PC-3 (cell line): ENCODE measurements at regions not wholly inside any gene's neighbourhood (a gene's known extent, or its start where the extent isn't known, plus 50 kb on each side); places are given as distances from the start of the nearest gene placed in this dataset.

ENCODE experiments used
- ATAC-seq: fragments of 200-7000 bp; cut with Tn5 transposase; 2 replicates; pipeline ENCODE4 v1.9.1; 2020; ENCODE audit warnings: mild to moderate bottlenecking, moderate library complexity
- BruUV-seq: library from RNA; stranded (reverse); fragments of 400-500 nt; replicated peaks from 2 replicates; lab custom pipeline; 2021; lab: Mats Ljungman, UMichigan
- CTCF ChIA-PET: fragments of 300-600 bp; sonication (Branson Sonifier 250); formaldehyde crosslinking; loops from one replicate; lab custom pipeline; 2022; ENCODE audit warnings: antibody characterized with exemption; lab: Charles Lee
- POLR2A ChIA-PET: fragments of 300-600 bp; sonication (Branson Sonifier 250); formaldehyde crosslinking; loops from one replicate; lab custom pipeline; 2022; ENCODE audit warnings: antibody characterized with exemption; ENCODE audit not compliant: unreplicated experiment; lab: Charles Lee
- DNase-seq: peaks from one replicate; pipeline ENCODE4 v3.0.0-alpha.2; 2015
- H2AFZ ChIP-seq: fragments of 300-600 bp; sonication (generic); 2 replicates; pipeline ENCODE4 v1.6.0; 2016; ENCODE audit warnings: antibody characterized with exemption, low read length
- H3F3A ChIP-seq: fragments of 300-600 bp; sonication (generic); one replicate; pipeline ENCODE4 v1.6.0; 2017; ENCODE audit warnings: antibody characterized with exemption, low read length, control low read depth, mild to moderate bottlenecking; ENCODE audit not compliant: unreplicated experiment
- H3K27ac ChIP-seq: fragments of 300-600 bp; sonication (generic); 2 replicates; pipeline ENCODE4 v1.5.1; 2016; ENCODE audit warnings: mild to moderate bottlenecking, low read length
- H3K27me3 ChIP-seq: fragments of 300-600 bp; sonication (generic); 2 replicates; pipeline ENCODE4 v1.6.1; 2016; ENCODE audit warnings: low read length, mixed read lengths
- H3K36me3 ChIP-seq: fragments of 300-600 bp; sonication (generic); 2 replicates; pipeline ENCODE4 v1.6.1; 2016; ENCODE audit warnings: low read depth, mixed run types, low read length, mixed read lengths
- H3K4me1 ChIP-seq: fragments of 300-600 bp; sonication (generic); 2 replicates; pipeline ENCODE4 v1.5.1; 2016; ENCODE audit warnings: low read length; ENCODE audit not compliant: insufficient read depth
- H3K4me2 ChIP-seq: fragments of 300-600 bp; sonication (generic); 2 replicates; pipeline ENCODE4 v1.6.0; 2016; ENCODE audit warnings: low read length
- H3K4me3 ChIP-seq: fragments of 300-600 bp; sonication (generic); 2 replicates; pipeline ENCODE4 v1.5.1; 2016; ENCODE audit warnings: mild to moderate bottlenecking, low read length, mixed read lengths
- H3K79me2 ChIP-seq: fragments of 300-600 bp; sonication (generic); 2 replicates; pipeline ENCODE4 v1.6.1; 2017; ENCODE audit warnings: low read length, mixed read lengths
- H3K9ac ChIP-seq: fragments of 300-600 bp; sonication (generic); 2 replicates; pipeline ENCODE4 v1.6.0; 2016; ENCODE audit warnings: mild to moderate bottlenecking, low read length
- H3K9me2 ChIP-seq: fragments of 300-600 bp; sonication (generic); replicated peaks from 2 replicates; pipeline ENCODE4 v1.6.1; 2016; ENCODE audit warnings: mixed run types, low read length, mixed read lengths
- H3K9me3 ChIP-seq: fragments of 300-600 bp; sonication (generic); 2 replicates; pipeline ENCODE4 v1.6.1; 2016; ENCODE audit warnings: low read length, mixed read lengths
- H4K20me1 ChIP-seq: fragments of 300-600 bp; sonication (generic); 2 replicates; pipeline ENCODE4 v1.6.1; 2016; ENCODE audit warnings: low read length, mixed read lengths
- EZH2 ChIP-seq: fragments of 300-600 bp; sonication (generic); IDR thresholded peaks from one replicate; pipeline ENCODE4 v1.6.1; 2017; ENCODE audit warnings: antibody characterized with exemption, mild to moderate bottlenecking, low read length; ENCODE audit not compliant: unreplicated experiment
- EZH2phosphoT487 ChIP-seq: fragments of 300-600 bp; sonication (generic); IDR thresholded peaks from 2 replicates; pipeline ENCODE4 v1.6.1; 2018; ENCODE audit warnings: mild to moderate bottlenecking, antibody characterized with exemption, low read length, borderline replicate concordance
- intact Hi-C: fragments of 100-400 bp; cut with micrococcal nuclease; formaldehyde crosslinking; loops from 2 replicates; pipeline ENCODE4 v1.9.0; 2023
- TF ChIP-seq, protein P1 (sequence below): fragments of 300-600 bp; sonication (generic); conservative IDR thresholded peaks from 2 replicates; pipeline ENCODE4 v1.5.1; 2017; ENCODE audit warnings: antibody characterized with exemption, low read depth, mild to moderate bottlenecking, low read length

- H2AFZ ChIP-seq = no peak overlapping the region
Observed at GRCh38 chr4:83858131-83858530, 322.2 kb downstream of the GPAT3 start.

DNA sequence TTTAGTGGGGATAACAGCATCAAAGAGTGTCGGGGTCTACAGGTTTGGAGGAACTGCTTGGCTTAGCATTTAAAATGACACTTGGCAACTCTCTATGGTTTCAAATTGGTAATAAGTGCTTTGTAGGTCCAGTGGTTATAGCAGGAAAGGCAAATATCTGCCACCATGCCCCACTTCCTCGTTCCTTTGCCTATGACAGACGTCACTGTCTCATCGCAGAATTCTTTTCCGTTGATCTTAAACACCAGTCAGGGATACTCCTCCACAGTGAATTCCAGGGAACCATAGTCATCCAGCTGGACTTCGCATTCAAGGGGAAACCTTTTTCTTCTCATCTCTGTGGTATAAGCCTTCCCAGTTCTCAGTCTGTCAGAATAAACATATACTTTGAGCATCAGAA, 319.1 kb downstream of the GPAT3 start:
- intact Hi-C loops = no loop called here
- peaks cover 60% of the 10 kb centered on the region for H3K4me1 ChIP-seq

More at GRCh38 chr4:83858131-83858530, 322.2 kb downstream of the GPAT3 start:
- Histone ChIP-seq H3K4me1 (peaks cover 41% of the 10 kb centered on the region), H3K9ac (no peak overlapping the region), H3K79me2 (no peaks in the 10 kb centered on the region), H3K27me3 (no peaks in the 10 kb centered on the region), H3K4me3 (no peak overlapping the region), H3F3A (no peaks in the 10 kb centered on the region), H3K4me2 (peak overlapping the region; percentile 31; the same call in 1 of the 2 replicates), H3K9me2 (no peaks in the 10 kb centered on the region), H3K27ac (no peak overlapping the region), H4K20me1 (no peaks in the 10 kb centered on the region), H3K9me3 (no peaks in the 10 kb centered on the region), H3K36me3 (no peaks in the 10 kb centered on the region)
- DNase-seq (peak; percentile 48), ATAC-seq (peak; percentile 39)
- ChIA-PET POLR2A (no interaction called here), CTCF (no interaction called here)
- TF ChIP-seq, protein P1, sequence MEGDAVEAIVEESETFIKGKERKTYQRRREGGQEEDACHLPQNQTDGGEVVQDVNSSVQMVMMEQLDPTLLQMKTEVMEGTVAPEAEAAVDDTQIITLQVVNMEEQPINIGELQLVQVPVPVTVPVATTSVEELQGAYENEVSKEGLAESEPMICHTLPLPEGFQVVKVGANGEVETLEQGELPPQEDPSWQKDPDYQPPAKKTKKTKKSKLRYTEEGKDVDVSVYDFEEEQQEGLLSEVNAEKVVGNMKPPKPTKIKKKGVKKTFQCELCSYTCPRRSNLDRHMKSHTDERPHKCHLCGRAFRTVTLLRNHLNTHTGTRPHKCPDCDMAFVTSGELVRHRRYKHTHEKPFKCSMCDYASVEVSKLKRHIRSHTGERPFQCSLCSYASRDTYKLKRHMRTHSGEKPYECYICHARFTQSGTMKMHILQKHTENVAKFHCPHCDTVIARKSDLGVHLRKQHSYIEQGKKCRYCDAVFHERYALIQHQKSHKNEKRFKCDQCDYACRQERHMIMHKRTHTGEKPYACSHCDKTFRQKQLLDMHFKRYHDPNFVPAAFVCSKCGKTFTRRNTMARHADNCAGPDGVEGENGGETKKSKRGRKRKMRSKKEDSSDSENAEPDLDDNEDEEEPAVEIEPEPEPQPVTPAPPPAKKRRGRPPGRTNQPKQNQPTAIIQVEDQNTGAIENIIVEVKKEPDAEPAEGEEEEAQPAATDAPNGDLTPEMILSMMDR = no peak
- TF ChIP-seq EZH2 = no peak
- intact Hi-C loops = no loop called here
- BruUV-seq = no TSS peak

DNA sequence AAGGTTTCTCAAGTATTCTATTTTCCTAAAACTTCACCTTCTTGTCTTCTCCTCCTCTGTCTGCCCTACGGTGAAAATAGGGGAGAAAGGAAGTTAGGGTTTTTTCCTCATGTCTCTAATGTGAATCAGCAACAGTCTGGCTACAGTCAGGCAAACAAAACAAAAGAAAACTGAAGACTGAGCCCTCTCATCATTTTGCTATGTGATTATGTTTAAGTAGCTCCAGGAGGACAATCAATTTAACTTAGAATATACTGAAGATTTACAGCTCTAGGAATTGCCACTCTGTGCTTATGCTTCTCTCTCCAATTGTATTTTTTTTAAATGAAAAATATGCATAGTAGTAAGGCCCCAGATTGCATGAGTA, 316.2 kb downstream of the GPAT3 start:
- DNase-seq (peak; percentile 65), ATAC-seq (peak; percentile 59)
- no peaks in the 10 kb centered on the region for H3F3A ChIP-seq
- ChIA-PET CTCF (no interaction called here), POLR2A (no interaction called here)
- intact Hi-C loops = loop anchor here (2.0 kb wide), 1 partner anchor 37 kb away; no protein-coding TSS in a partner anchor
- no peak overlapping the region for H3K9ac ChIP-seq
- H3K9me2 ChIP-seq = no peaks in the 10 kb centered on the region
- H4K20me1 ChIP-seq = no peaks in the 10 kb centered on the region
- H3K4me3 ChIP-seq = no peak overlapping the region
- TF ChIP-seq, protein P1 = no peak
- TF ChIP-seq EZH2 (no peak), EZH2phosphoT487 (no peak)
- H3K36me3 ChIP-seq = no peaks in the 10 kb centered on the region
- H3K27me3 ChIP-seq = no peaks in the 10 kb centered on the region
- no peaks in the 10 kb centered on the region for H3K9me3 ChIP-seq
- no peak overlapping the region for H2AFZ ChIP-seq
- H3K79me2 ChIP-seq = no peaks in the 10 kb centered on the region
- BruUV-seq = no TSS peak
- peaks cover 42% of the 10 kb centered on the region for H3K4me1 ChIP-seq
- peak overlapping the region; percentile 45 for H3K27ac ChIP-seq
- peak overlapping the region; percentile 24 for H3K4me2 ChIP-seq

More for the DNA sequence above, 319.1 kb downstream of the GPAT3 start:
- ChIA-PET CTCF (no interaction called here), POLR2A (no interaction called here)
- Histone ChIP-seq H3K79me2 (no peaks in the 10 kb centered on the region), H3K4me3 (no peak overlapping the region), H3K36me3 (no peaks in the 10 kb centered on the region), H3F3A (no peaks in the 10 kb centered on the region), H3K9me2 (no peaks in the 10 kb centered on the region), H3K27ac (peak overlapping the region; percentile 70), H3K27me3 (no peaks in the 10 kb centered on the region), H4K20me1 (no peaks in the 10 kb centered on the region), H3K4me2 (peak overlapping the region; percentile 33), H3K9ac (no peak overlapping the region), H3K9me3 (no peaks in the 10 kb centered on the region), H2AFZ (peak overlapping the region; percentile 58)
- peak; percentile 83 for ATAC-seq
- BruUV-seq = no TSS peak
- no peak for TF ChIP-seq EZH2phosphoT487
- TF ChIP-seq, protein P1 = no peak
- no peak for TF ChIP-seq EZH2
- DNase-seq = peak; percentile 93
